Putamen (tissue), 1 donor: ENCODE measurements at regions not wholly inside any gene's neighbourhood (a gene's known extent, or its start where the extent isn't known, plus 50 kb on each side); places are given as distances from the start of the nearest gene placed in this dataset.

Source experiments
- DNase-seq: peaks from one replicate; pipeline ENCODE4 v3.0.0-alpha.2; 2016; ENCODE audit warnings: low spot score

DNA sequence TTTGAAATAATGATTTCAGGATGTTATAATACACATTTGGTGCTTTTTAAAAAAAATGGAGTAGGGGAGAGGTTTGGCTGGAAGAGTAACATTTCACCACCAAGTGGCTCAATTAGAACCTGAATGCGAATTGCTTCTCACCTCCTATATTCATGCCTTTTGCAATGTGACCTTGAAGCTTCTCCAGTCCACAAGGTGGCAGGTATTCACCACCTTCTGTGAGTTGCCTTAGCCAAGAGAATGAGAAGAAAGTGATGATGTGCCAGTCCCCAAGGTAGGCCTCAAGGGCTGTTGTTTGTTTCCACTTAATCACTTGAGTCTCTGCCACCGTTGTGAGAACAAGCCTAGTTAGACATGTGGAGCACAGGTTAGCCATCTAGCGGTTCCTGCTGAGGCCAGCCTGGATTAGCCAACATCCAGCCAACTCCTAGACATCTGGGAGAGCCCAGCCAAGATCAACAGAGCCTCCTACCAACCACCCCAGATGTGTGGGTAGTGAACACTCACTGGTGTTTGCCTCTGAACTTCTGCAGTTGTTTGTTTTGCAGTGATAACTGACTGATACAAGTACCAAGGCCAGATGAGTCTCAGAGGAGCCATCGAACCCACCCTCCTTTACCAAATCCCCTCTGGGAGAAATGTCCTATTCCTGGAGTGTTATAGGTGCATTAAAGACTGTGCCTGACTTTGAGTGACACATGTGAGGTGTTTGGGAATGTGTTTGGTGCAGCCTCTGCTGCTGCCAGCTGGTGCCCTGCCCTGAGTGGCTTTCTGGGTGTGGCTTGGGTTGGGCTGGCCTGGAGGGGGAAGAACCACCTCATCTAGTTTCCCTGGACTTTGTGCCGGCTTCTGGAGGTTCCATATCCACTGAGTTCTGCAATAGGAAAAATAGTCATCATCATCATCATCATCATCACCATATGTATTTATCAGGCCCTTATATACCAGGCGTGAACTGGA lies 132.5 kb upstream of the RFLNA start:
- DNase-seq: no peak

DNA sequence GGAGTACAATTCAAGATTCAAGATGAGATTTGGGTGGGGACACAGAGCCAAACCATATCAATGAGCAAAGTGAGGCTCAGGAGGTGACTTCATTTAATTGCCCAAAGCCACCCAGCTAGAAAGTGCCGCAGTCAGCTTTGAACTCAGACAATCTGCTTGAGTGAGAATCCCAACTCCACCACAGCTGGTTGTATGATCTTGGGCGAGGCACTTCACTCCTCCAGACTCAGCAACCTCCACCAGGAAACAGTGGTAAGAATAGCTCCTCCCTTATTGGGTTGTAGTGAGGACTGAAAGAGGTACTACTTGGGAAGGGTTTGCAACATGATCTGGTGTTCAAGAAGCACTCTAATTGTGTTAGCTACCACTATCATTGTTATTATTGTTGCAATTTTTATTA lies 129.2 kb upstream of the RFLNA start:
- no peak for DNase-seq

DNA sequence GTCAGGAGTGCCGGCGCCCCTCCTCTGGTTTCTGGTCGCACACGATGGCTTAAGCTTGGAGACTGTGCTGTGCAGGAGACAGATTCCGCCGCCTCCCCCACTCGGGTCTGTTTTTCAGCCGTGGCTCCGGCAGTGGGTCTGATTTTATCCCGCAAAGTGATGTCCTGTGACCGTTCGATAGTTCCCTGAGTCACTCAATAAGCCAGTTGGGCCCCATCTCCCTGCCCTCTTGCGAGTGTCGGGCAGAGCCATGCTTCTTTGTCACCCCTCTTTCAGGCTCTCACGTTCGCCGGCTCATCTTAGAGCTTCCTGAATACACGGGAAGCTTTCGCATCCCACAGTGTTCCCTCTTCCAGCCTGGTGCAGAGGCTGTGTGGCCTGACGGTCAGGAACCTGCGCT lies 127.8 kb upstream of the RFLNA start:
- DNase-seq: no peak

DNA sequence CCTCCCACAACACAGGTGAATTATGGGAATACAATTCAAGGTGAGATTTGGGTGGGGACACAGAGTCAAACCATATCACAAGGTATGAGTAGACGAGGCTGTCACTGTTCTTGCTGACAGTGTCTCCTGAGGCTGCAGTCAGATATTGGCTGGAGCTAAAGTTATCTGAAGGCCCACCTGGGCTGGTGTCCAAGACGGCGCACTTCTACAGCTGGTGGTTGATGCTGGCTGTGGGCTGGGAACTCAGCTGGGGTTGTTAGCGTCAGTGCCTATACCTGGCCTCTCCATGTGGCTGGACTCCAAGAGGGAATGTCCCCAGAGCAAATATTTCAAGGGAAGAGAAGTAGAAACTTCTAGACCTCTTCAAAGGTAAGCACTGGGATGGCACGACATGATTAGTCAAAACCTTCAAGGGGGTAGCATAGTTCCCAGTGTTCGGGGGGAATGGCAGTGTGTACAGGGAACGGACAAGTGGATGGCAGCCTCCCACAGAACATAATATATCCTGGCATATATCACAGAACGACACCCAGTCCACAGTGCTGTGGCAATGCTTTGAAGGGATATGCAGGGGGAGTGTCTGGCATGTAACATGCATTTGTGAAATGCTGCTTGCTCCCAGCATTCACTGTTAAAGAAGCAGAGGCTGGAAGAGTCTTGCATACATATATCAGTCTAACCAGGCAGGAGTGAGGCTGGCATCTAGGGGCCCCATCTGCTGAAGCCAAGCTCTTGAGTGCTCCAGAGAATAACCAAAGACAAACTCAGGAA lies 126.7 kb upstream of the RFLNA start:
- no peak for DNase-seq

DNA sequence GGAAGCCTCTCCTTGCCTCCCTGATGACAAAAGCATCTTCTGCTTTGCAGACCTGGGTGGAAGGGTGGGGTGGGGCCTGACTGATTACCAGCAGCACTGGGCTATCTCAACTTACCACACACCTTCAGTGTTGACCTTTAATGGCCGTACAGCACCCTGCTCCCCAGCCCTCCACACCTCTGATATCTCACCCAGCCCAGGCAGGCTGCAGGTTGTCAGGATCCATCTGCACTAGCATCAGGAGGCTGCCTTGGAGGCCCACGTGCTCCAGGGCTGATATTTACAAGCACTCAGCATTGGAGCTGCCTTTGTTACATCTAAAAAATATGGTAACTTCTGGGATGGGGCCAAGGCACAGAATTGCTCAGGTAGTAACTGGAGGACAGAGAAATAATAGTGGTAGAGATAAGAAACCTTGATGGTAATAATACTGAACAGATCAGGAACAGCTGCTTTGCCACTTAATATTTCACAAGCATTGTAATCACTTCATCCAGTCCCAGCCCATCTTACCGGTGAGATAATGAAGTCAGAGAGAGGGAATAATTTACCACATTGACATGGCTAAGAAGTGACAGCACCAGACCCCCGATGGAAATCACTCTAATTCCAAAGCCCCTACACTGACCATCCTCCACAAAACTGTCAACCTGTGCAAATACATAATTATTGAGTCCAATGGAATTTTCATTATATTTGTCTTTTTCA lies 125.2 kb upstream of the RFLNA start:
- DNase-seq: no peak

DNA sequence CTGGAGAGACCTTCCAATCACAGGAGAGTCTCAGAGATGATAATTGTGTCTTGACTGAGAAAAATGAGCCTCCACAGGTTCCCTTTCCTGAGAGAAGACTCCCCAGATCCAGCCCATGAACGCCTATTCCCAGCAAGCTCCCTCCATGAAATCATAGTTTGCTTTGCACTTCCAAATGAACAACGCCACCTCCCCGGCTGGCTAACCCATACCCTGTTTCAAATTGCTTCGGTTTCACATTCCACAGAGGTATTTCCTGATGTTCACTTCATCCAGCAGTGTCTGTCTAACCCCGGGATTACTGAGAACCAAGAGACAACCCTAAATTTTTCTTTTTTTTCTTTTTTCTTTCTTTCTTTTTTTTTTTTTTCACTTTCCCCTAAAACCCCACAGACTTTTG lies 124.1 kb upstream of the RFLNA start:
- no peak for DNase-seq

DNA sequence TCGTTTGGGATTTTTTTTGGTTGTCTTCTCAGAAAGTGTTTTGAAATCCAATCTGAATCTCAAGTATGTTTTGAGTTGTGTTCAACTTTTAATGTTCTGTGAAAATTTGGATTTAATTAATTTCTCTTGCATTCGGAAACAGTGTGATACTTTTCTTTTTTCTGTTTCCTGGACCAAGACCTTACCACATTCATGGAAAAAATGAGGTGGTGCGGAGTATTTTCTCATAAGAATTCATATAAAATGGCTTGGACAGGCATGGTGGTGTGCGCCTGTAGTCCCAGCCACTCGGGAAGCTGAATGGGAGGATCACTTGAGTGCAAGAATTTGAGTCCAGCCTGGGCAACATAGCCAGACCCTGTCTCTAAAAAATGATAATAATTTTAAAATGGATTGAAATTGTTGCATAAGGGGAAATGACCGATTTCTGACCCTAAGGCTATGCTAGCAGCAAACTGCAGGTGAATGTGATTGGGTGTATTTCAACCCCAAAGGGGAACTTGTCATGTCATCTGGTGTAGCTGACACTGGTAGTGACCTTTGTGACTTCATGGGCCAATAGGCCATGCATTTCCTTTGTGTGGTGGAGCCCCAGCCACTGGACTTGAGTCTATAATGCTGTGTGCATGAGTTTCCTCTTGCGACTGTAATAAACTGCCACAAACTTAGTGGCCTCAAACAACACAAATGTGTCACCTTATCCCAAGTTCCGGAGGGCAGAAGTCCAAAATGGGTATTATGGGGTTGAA lies 123.5 kb upstream of the RFLNA start:
- DNase-seq: no peak

DNA sequence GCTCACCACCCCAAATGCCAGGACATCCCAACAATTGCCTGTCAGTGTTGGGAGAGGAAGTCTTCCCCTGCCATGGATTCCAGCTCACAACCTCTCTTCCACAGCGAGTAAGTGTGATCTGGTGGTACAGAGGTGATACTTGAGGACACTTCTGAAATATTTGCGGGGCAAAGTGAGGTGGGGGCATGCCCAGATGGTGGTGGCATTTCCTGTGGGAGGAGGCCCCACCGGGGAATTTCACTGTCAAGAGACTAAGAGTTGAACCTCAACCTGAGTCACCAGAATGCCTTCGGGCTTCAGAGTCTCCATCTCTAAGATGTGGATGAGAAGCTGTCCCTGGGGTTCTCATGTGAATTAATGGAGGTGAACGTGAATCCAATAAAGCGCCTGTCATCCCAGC lies 122.3 kb upstream of the RFLNA start:
- no peak for DNase-seq

DNA sequence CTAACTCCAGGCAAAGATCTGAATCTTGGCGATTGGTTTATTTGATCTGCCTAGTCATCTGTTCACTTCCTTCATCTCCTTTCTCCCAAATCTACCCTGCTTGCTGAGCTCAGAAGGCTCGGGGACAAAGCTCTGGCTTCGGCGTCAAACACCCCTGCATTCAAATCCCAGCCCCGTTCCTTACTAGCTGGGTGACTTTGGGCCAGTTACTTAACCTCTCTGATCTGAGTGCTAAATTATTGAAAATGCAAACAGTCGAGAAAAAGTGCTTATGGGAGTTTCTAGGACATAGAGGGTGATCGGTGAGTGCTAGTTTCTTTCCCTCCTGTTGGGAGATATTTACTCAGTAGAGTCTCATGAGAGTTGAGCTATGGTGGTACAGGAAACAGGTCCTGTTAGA lies 121.2 kb upstream of the RFLNA start:
- DNase-seq: no peak

DNA sequence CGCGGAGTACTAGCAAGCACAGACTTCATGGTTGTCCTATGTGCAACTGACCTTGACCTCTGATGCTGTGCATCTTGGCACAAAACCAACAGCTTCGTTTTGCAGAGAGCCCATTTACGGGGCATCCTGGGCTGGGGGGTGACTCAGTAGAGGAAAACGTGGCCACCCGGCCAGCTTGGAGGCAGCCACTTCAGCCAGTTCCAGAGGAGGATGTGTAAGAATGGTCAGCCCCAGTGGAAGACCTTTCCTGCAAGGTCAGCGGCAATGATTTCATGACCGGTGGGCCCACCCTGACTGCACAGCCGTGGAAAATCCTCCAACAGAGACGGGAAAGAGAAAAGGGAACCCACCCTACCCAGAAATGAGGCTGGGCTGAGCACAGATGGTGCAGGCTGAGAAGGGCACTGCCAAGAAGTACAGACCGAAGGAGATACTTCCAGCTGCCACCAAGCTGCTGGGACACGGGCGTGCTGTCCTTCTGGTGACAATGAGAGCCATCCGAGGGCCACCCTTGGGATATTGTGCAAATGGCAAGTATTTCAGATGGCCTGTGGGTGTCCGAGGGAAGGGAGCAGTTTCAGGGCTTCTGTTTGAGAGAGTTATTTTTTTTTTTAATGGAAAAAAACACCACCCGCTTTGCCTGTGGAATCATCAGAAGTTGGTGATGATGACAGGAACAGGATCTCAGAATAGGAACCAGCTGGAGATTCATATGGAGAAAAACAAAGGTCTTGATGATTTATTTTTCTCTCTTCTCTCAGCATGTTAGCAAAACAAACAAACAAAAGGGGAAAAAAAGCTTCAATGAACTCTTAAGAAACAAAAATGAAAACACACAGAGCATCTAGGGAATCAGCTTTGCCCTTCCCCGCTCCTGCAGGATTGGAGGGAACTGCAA lies 120.2 kb upstream of the RFLNA start:
- DNase-seq: no peak

DNA sequence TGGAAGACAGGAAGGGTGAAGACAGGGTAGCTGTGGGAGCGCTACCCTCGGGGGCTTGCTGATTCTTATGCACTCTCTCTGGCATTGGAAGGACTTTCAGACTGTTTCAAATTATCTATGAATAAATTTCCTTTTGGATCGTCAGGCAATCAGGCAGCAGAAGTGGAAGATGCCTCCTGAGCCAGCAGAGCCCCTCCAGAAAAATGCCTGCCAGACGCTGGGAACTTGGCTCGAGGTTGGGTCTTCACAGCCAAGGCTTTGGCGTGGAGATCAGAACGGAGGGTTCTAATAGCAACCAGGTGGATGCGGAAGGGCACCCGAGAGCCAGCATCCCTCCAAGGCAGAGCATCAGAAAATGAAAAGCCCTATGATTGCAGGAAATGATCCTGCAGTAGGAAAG lies 119.2 kb upstream of the RFLNA start:
- DNase-seq: no peak

DNA sequence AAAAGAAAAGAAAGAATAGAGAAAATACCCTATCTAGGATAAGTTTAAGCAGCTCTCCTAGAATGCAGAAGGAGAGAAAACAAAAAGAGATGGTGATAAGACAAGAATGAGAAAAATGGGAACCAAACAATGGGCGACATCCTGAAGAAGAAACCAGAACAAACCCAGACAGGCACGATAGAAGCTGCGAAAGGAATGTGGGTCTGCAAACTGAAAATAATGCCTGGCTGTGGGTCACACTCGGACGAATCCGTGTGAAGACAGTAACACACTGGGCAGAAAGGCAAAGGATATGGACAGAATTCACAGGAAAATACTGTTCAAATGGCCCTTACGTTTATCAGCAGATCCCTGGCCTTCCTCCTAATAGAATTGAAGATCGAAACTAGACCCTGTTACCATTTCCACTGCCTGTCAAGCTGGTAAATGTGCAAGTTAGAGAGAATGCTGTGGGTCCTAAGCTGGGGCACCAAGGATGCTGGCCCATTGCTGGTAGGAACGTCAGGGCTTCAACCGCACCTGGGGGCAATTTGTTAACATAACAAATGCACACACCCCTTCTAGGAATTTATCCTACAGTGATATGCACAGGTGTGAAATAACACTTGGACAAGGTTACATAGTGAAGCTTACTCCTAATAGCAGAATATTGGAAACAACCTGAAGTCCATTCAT lies 117.5 kb upstream of the RFLNA start:
- no peak for DNase-seq

DNA sequence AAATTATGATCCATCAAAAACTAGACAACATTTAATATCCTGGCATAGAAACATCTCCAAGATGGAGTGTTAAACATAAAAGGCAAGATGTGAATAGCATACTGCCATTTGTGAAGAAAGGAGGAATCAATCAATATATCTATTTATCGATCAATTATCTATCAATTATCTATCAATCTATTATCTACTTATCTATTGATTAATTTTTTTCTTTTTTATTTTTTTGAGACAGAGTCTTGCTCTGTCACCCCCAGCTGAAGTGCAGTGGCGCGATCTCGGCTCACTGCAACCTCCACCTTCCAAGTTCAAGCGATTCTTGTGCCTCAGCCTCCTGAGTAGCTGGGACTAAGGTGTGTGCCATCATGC lies 117.0 kb upstream of the RFLNA start:
- no peak for DNase-seq

DNA sequence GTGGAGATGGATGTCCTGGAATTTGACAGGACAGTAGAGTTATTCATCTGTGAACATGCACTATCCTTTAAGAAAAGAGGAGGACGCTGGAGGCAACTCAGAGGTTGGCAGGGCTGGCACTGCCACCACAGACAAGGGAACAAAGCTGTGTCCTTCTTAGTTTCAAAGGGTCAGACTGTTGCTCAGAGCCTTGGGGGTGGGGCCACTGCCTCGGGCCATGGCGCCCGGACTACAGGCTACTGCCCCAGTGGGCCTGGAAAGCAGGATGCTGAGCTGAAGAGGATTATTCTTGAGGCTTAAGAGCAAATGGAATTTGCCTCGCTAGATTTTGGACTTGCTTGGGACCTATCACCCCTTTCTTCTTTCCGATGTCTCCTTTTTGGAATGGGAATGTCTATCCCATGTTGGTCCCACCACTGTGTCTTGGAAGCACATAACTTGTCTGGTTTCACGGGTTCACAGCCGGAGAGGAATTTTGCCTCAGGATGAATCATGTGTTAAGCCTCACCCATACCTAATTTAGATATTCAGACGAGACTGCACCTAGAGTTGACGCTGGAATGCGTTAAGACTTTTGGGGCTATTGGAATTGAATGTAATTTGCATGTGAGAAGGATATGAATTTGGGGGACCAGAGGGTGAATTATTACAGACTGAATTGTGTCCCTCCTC lies 114.8 kb upstream of the RFLNA start:
- DNase-seq: no peak

DNA sequence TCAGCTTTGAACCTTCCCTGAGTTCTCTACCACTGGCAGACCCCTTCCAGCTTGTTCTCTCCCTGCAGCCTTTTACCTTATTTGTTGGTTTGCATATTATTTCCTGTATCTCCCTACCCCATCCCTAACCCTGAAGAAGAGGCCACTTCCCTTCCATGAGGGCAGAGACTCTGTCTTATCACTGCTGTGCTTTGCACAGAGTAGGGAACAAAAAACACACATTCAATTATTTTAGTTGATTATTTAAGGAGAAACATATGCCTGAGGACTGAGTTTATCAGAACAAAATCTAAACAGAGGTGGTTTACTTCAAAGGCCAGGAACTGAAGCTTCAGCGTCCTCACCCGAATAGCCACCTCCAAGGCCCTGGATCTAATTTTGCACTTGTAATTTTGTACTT lies 111.7 kb upstream of the RFLNA start:
- no peak for DNase-seq

DNA sequence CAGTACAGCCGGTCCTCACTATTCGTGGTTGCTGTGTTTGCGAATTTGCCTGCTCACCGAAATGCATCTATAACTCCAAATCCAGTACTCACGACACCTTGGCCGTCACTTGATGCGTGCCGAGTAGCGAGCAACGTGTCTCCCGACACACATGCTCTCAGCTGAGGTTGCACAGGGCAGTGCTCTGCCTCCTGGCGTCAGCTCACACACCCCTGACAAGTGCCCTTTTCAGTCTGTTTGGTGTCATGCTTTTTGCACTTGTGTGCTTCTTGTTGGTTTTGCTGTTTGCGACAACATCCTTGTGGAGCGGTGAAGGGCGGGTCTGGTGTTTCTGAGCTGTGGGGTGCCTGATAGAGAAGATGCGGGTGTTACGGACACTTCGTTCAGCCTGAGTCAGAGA lies 110.4 kb upstream of the RFLNA start:
- no peak for DNase-seq

DNA sequence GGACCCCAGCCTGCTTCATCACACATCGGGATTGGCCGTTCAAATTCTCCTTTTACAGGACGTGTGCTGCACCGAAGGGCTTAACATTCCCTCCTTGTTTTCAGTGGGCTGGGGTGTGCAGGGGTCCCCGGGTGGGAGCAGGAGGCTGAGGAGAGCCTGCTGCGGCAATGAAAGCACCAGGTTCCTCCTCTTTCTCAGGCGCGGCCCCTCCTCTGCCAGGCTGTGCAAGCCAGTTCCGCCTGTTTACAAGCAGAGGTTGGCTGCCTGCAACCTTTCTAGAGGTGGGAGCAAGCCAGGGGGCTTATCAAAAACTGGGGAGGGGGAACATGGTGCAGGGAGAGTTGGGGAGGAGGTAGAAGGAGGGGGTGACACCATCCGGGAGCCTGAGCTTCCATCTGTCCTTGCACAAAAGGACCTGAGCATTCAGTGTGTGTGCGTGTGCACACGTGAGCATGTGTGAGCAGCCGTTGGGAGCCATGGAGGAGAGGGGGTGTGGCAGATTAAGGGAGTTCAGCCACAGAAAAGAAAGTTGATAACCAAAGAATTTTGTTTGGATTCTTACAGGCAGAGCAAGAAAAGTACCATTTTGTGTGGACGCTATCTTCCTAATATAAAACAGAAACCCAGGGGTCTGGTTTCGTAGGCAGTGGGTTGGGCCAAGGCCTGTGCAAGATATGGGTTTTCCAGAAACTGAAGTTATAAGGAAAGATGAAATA lies 108.8 kb upstream of the RFLNA start:
- DNase-seq: no peak

DNA sequence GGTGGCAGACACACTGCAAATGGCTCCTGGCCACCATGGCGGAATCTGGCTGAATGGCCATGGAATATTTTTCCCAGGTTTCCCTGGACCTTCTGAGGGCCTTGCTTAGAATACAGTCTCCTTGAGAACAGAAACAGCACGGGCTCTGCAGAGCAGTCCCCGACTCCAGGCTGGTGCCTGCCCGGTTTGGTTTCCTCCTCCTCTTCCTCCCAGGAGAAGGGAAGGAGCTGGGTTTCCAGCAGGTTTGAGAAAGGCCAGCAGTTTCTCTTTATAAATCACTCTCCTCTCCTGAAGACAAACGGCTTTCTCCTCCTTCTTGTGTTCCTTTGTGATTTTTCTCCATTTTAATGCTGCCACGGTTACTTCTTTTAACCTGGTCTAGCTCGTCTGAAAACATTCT lies 106.8 kb upstream of the RFLNA start:
- DNase-seq: no peak
